SH-SY5Y (cell line): ENCODE measurements at regions not wholly inside any gene's neighbourhood (a gene's known extent, or its start where the extent isn't known, plus 50 kb on each side); places are given as distances from the start of the nearest gene placed in this dataset.

Source experiments
- GATA2 ChIP-seq: IDR thresholded peaks from 2 replicates; pipeline ENCODE4 v1.6.1; 2011; ENCODE audit warnings: mild to moderate bottlenecking, low read depth, low read length
- GATA3 ChIP-seq: IDR thresholded peaks from 2 replicates; pipeline ENCODE4 v1.6.1; 2011; ENCODE audit warnings: low read depth, mild to moderate bottlenecking, low read length, moderate library complexity

DNA sequence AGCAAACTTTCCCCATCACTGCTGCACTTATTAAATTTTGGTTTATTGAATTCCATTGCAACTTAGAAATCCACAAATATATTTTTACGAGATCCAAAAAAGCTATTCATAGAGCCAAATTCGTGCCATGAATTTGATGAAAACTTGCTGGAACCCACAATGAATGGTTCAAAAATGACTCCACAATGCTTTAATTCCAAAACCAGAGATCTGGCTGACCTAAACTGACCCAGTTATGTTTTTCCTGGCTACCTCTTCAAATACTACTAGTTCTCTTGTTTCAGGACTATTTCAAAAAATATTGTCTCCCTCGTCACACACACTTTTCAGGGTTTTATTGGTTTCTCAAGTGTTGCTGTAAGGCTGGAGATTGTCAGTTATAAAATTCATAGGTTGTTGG, 474.8 kb downstream of the PDGFC start:
- no peak for TF ChIP-seq GATA3
- no peak for TF ChIP-seq GATA2
